OCI-LY7 (cell line): ENCODE measurements at regions not wholly inside any gene's neighbourhood (a gene's known extent, or its start where the extent isn't known, plus 50 kb on each side); places are given as distances from the start of the nearest gene placed in this dataset.

Experiments
- BruUV-seq: library from RNA; stranded (reverse); fragments of 400-500 nt; replicated peaks from 2 replicates; lab custom pipeline; 2021; lab: Mats Ljungman, UMichigan
- CTCF ChIA-PET: fragments of 300-600 bp; sonication (Branson Sonifier 250); formaldehyde crosslinking; loops from one replicate; lab custom pipeline; 2022; ENCODE audit warnings: antibody characterized with exemption; ENCODE audit not compliant: unreplicated experiment; lab: Charles Lee
- POLR2A ChIA-PET: fragments of 300-600 bp; sonication (Branson Sonifier 250); formaldehyde crosslinking; loops from one replicate; lab custom pipeline; 2022; ENCODE audit warnings: antibody characterized with exemption; lab: Charles Lee
- DNase-seq: peaks from one replicate; pipeline ENCODE4 v3.0.0-alpha.2; 2015; ENCODE audit warnings: low spot score
- H2AFZ ChIP-seq: fragments of 200-600 bp; sonication (generic), shearing (Covaris generic); 2 replicates; pipeline ENCODE4 v1.6.1; 2014; ENCODE audit warnings: mild to moderate bottlenecking, antibody characterized with exemption, low read length, moderate library complexity
- H3K27ac ChIP-seq: fragments of 200-600 bp; sonication (generic); 2 replicates; pipeline ENCODE4 v1.5.1; 2014; ENCODE audit warnings: mixed run types, low read depth, mild to moderate bottlenecking, moderate library complexity, low read length, inconsistent platforms; ENCODE audit not compliant: poor library complexity, severe bottlenecking
- H3K36me3 ChIP-seq: fragments of 200-600 bp; sonication (generic); 2 replicates; pipeline ENCODE4 v1.6.1; 2014; ENCODE audit warnings: mild to moderate bottlenecking, antibody characterized with exemption, low read length, moderate library complexity, mixed read lengths; ENCODE audit not compliant: insufficient read depth
- H3K4me1 ChIP-seq: fragments of 200-600 bp; sonication (generic); 2 replicates; pipeline ENCODE4 v1.5.1; 2014; ENCODE audit warnings: mild to moderate bottlenecking, low read length; ENCODE audit not compliant: insufficient read depth, poor library complexity, severe bottlenecking
- H3K4me2 ChIP-seq: fragments of 200-600 bp; sonication (generic); 2 replicates; pipeline ENCODE4 v1.6.1; 2014; ENCODE audit warnings: mild to moderate bottlenecking, low read length
- H3K4me3 ChIP-seq: fragments of 200-600 bp; sonication (generic); 2 replicates; pipeline ENCODE4 v1.5.1; 2014; ENCODE audit warnings: mild to moderate bottlenecking, low read depth, low read length; ENCODE audit not compliant: poor library complexity, severe bottlenecking
- H3K79me2 ChIP-seq: fragments of 200-600 bp; sonication (generic); 2 replicates; pipeline ENCODE4 v1.6.1; 2016; ENCODE audit warnings: low read depth, mild to moderate bottlenecking, low read length, moderate library complexity, mixed read lengths; ENCODE audit not compliant: insufficient read depth
- H3K9me2 ChIP-seq: fragments of 200-600 bp; sonication (generic); 2 replicates; pipeline ENCODE4 v1.6.1; 2016; ENCODE audit warnings: mild to moderate bottlenecking, low read length, mixed read lengths; ENCODE audit not compliant: insufficient read depth
- H3K9me3 ChIP-seq: fragments of 200-600 bp; sonication (generic); 2 replicates; pipeline ENCODE4 v1.6.1; 2014; ENCODE audit warnings: mild to moderate bottlenecking, mixed run types, low read length, mixed read lengths
- H4K20me1 ChIP-seq: fragments of 200-600 bp; sonication (generic); 2 replicates; pipeline ENCODE4 v1.6.1; 2014; ENCODE audit warnings: mild to moderate bottlenecking, antibody characterized with exemption, low read length, moderate library complexity, mixed read lengths; ENCODE audit not compliant: insufficient read depth
- CTCF ChIP-seq: fragments of 200-600 bp; sonication (generic); conservative IDR thresholded peaks from 2 replicates; pipeline ENCODE4 v1.5.1; 2014; ENCODE audit warnings: mild to moderate bottlenecking, antibody characterized with exemption, low read length, moderate library complexity, mixed read lengths
- EZH2phosphoT487 ChIP-seq: fragments of 200-600 bp; sonication (generic); IDR thresholded peaks from 2 replicates; pipeline ENCODE4 v1.6.1; 2018; ENCODE audit warnings: low read depth, borderline replicate concordance, mild to moderate bottlenecking, mixed run types, antibody characterized with exemption, low read length, moderate library complexity, mixed read lengths
- intact Hi-C: fragments of 100-400 bp; cut with micrococcal nuclease; formaldehyde crosslinking; loops from one replicate; pipeline ENCODE4 v1.10.0; 2022; ENCODE audit not compliant: unreplicated experiment

GRCh38 chr7:15867441-15867840 lies 181.0 kb upstream of the MEOX2 start:
- no peaks in the 10 kb centered on the region for H3K9me3 ChIP-seq
- H3K4me2 ChIP-seq, result no peak overlapping the region
- H3K27ac ChIP-seq, result no peak overlapping the region
- TF ChIP-seq EZH2phosphoT487 (no peak), CTCF (no peak)
- intact Hi-C loops, result no loop called here
- no peak overlapping the region for H3K4me3 ChIP-seq
- BruUV-seq, result no TSS peak
- H3K9me2 ChIP-seq, result no peaks in the 10 kb centered on the region
- CTCF ChIA-PET, result no interaction called here
- H3K79me2 ChIP-seq, result no peaks in the 10 kb centered on the region
- no peak for DNase-seq
- H3K4me1 ChIP-seq, result no peaks in the 10 kb centered on the region
- POLR2A ChIA-PET, result interaction anchor here (0.7 kb wide), 1 partner anchor 582 kb away, joined by 3 read pairs; no protein-coding TSS in a partner anchor
- H3K36me3 ChIP-seq, result no peaks in the 10 kb centered on the region
- no peaks in the 10 kb centered on the region for H4K20me1 ChIP-seq
- H2AFZ ChIP-seq, result no peak overlapping the region

GRCh38 chr7:15866753-15867152 lies 180.3 kb upstream of the MEOX2 start:
- Histone ChIP-seq H3K4me2 (no peak overlapping the region), H3K27ac (no peak overlapping the region), H3K9me2 (no peaks in the 10 kb centered on the region), H3K79me2 (no peaks in the 10 kb centered on the region), H3K9me3 (no peaks in the 10 kb centered on the region), H3K4me1 (no peaks in the 10 kb centered on the region), H2AFZ (no peak overlapping the region), H3K36me3 (no peaks in the 10 kb centered on the region), H4K20me1 (no peaks in the 10 kb centered on the region), H3K4me3 (no peak overlapping the region)
- ChIA-PET CTCF (interaction anchor here (0.6 kb wide), 1 partner anchor 50 kb away, joined by 3 read pairs; no protein-coding TSS in a partner anchor), POLR2A (no interaction called here)
- no TSS peak for BruUV-seq
- intact Hi-C loops, result no loop called here
- TF ChIP-seq EZH2phosphoT487 (no peak), CTCF (no peak)
- no peak for DNase-seq

- no peaks in the 10 kb centered on the region for H4K20me1 ChIP-seq
- no peaks in the 10 kb centered on the region for H3K9me3 ChIP-seq
- POLR2A ChIA-PET, result no interaction called here
- H3K9me2 ChIP-seq, result no peaks in the 10 kb centered on the region
- CTCF ChIA-PET, result no interaction called here
- intact Hi-C loops, result no loop called here
- no peak overlapping the region for H2AFZ ChIP-seq
- DNase-seq, result no peak
- TF ChIP-seq EZH2phosphoT487 (no peak), CTCF (no peak)
- no peak overlapping the region for H3K27ac ChIP-seq
- no peak overlapping the region for H3K4me2 ChIP-seq
- no peaks in the 10 kb centered on the region for H3K79me2 ChIP-seq
- no peaks in the 10 kb centered on the region for H3K4me1 ChIP-seq
- no peak overlapping the region for H3K4me3 ChIP-seq
- no peaks in the 10 kb centered on the region for H3K36me3 ChIP-seq
- no TSS peak for BruUV-seq
These were observed 178.1 kb upstream of the MEOX2 start for GRCh38 chr7:15864626-15864991.
